Mesendoderm (in vitro differentiated cells): ENCODE measurements at regions not wholly inside any gene's neighbourhood (a gene's known extent, or its start where the extent isn't known, plus 50 kb on each side); places are given as distances from the start of the nearest gene placed in this dataset.

Experiments
- DNase-seq: peaks from one replicate; pipeline ENCODE4 v3.0.0; 2013
- H2AK5ac ChIP-seq: 2 replicates; pipeline ENCODE4 v1.6.1; 2013; ENCODE audit warnings: low read length, inconsistent platforms
- H2BK120ac ChIP-seq: 2 replicates; pipeline ENCODE4 v1.6.1; 2013; ENCODE audit warnings: low read depth, mild to moderate bottlenecking, low read length, moderate library complexity, mixed read lengths
- H2BK15ac ChIP-seq: replicated peaks from 2 replicates; pipeline ENCODE4 v1.6.1; 2013; ENCODE audit warnings: low read depth, mild to moderate bottlenecking, moderate library complexity
- H2BK5ac ChIP-seq: 2 replicates; pipeline ENCODE4 v1.6.1; 2013; ENCODE audit warnings: low read length, inconsistent platforms
- H3K18ac ChIP-seq: 2 replicates; pipeline ENCODE4 v1.6.1; 2013; ENCODE audit warnings: mild to moderate bottlenecking, low read length, mixed read lengths
- H3K23ac ChIP-seq: one replicate; pipeline ENCODE4 v1.6.1; 2013; ENCODE audit warnings: low read length
- H3K27ac ChIP-seq: 2 replicates; pipeline ENCODE4 v1.5.1; 2013; ENCODE audit warnings: low read depth, mild to moderate bottlenecking, inconsistent platforms, low read length, moderate library complexity
- H3K27me3 ChIP-seq: 2 replicates; pipeline ENCODE4 v1.6.1; 2013; ENCODE audit warnings: low read length, control low read depth, mild to moderate bottlenecking, inconsistent platforms; ENCODE audit not compliant: insufficient read depth, poor library complexity
- H3K36me3 ChIP-seq: 2 replicates; pipeline ENCODE4 v1.6.1; 2013; ENCODE audit warnings: low read length, inconsistent platforms; ENCODE audit not compliant: control insufficient read depth, insufficient read depth
- H3K4ac ChIP-seq: one replicate; pipeline ENCODE4 v1.6.1; 2013; ENCODE audit warnings: low read depth, mild to moderate bottlenecking, low read length, moderate library complexity
- H3K4me1 ChIP-seq: 2 replicates; pipeline ENCODE4 v1.6.1; 2013; ENCODE audit warnings: low read depth, low read length, inconsistent platforms; ENCODE audit not compliant: control insufficient read depth
- H3K4me2 ChIP-seq: 2 replicates; pipeline ENCODE4 v1.6.1; 2013; ENCODE audit warnings: low read length
- H3K4me3 ChIP-seq: 2 replicates; pipeline ENCODE4 v1.5.1; 2013; ENCODE audit warnings: mild to moderate bottlenecking, low read length
- H3K56ac ChIP-seq: one replicate; pipeline ENCODE4 v1.6.1; 2013; ENCODE audit warnings: low read length
- H3K79me1 ChIP-seq: 2 replicates; pipeline ENCODE4 v1.6.1; 2013; ENCODE audit warnings: low read length, inconsistent platforms
- H3K79me2 ChIP-seq: 2 replicates; pipeline ENCODE4 v1.6.1; 2013; ENCODE audit warnings: mild to moderate bottlenecking, low read length; ENCODE audit not compliant: control insufficient read depth, insufficient read depth
- H3K9ac ChIP-seq: 2 replicates; pipeline ENCODE4 v1.6.1; 2013; ENCODE audit warnings: low read length, inconsistent platforms
- H4K5ac ChIP-seq: one replicate; pipeline ENCODE4 v1.6.1; 2013; ENCODE audit warnings: low read length
- H4K8ac ChIP-seq: one replicate; pipeline ENCODE4 v1.6.1; 2013; ENCODE audit warnings: low read depth, mild to moderate bottlenecking, control low read depth, low read length, moderate library complexity
- WGBS: extraction: QIAGEN DNeasy Blood & Tissue Kit; methylation state at CpG from one replicate; pipeline ENCODE4 v1.1.7; 2013; ENCODE audit warnings: low lambda C conversion rate, missing lambda C conversion rate; ENCODE audit not compliant: insufficient coverage; ENCODE audit errors: extremely low coverage; 5-methylcytosine and 5-hydroxymethylcytosine counted together

DNA sequence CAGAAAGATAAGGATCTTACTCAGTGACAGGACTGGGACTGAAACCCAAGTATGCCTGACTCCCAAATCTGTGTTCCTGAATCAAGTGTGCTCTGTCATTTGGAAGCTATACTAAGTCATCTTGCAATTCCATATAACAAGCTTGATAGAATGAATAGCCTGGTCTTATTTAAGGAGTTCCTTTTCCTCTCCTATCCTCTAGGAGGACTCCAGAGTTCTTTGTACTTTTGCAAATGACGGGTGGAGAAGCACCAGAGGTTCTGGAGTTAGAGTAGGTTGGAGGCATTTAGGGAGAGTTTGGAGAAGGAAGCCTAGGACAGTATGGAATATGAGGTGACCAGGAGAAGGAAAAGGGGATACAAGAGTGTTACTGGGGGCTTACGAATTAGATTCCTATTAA, 92.9 kb upstream of the RCN1 start:
- H2BK15ac ChIP-seq = no peak overlapping the region
- no peak overlapping the region for H2BK120ac ChIP-seq
- no peak overlapping the region for H4K8ac ChIP-seq
- no CpG with 5 or more reads among the region's 2 CpGs for WGBS
- H3K23ac ChIP-seq = no peak overlapping the region
- H3K4ac ChIP-seq = no peak overlapping the region
- H3K27me3 ChIP-seq = no peaks in the 10 kb centered on the region
- peak; percentile 21 for DNase-seq
- no peaks in the 10 kb centered on the region for H3K36me3 ChIP-seq
- no peaks in the 10 kb centered on the region for H3K79me2 ChIP-seq
- H2AK5ac ChIP-seq = no peak overlapping the region
- H3K18ac ChIP-seq = no peak overlapping the region
- no peak overlapping the region for H3K56ac ChIP-seq
- H3K27ac ChIP-seq = no peak overlapping the region
- H3K4me3 ChIP-seq = no peak overlapping the region
- H3K4me2 ChIP-seq = no peak overlapping the region
- no peaks in the 10 kb centered on the region for H3K79me1 ChIP-seq
- no peaks in the 10 kb centered on the region for H3K4me1 ChIP-seq
- H3K9ac ChIP-seq = no peak overlapping the region
- H4K5ac ChIP-seq = no peak overlapping the region
- no peak overlapping the region for H2BK5ac ChIP-seq

DNA sequence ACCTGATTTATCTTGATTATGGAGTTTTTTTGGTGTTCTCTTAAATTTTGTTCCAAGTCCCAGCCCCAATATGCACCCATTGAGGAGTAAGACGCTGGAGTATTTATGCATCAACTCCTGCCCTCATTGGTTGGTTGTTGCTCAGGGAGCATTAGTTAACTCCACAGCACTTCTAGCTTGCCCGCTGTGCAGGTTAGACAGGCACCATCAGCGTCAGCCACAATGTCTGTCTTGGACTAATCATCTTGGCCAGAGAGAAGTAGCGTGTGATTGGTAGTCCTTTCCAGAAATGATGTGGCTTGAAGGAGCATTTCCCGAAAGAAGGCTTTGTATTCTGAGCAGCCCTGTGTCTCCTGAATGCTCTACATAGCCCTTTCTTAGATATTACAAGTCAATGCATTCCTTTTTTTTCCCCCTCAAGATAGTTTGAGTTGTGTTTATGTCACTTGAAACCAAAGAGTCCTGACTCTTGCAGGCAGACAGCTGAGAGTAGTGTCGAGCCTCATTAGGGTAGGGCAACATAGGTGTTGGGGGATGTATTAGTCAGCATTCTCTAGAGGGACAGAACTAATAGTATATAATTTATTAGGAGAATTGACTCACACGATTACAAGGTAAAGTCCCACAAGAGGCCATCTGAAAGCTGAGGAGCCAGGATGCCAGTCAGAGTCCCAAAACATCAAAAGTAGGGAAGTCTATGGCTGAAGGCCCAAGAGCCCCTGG, 94.6 kb upstream of the RCN1 start:
- Histone ChIP-seq H2AK5ac (no peak overlapping the region), H2BK15ac (no peak overlapping the region), H4K5ac (no peak overlapping the region), H3K4me1 (no peaks in the 10 kb centered on the region), H3K36me3 (no peaks in the 10 kb centered on the region), H4K8ac (no peak overlapping the region), H3K9ac (no peak overlapping the region), H3K23ac (no peak overlapping the region), H3K27me3 (no peaks in the 10 kb centered on the region), H3K27ac (no peak overlapping the region), H3K79me1 (no peaks in the 10 kb centered on the region), H3K4me2 (no peak overlapping the region), H3K79me2 (no peaks in the 10 kb centered on the region), H3K4ac (no peak overlapping the region), H3K56ac (no peak overlapping the region), H2BK120ac (no peak overlapping the region), H2BK5ac (no peak overlapping the region), H3K18ac (no peak overlapping the region), H3K4me3 (no peak overlapping the region)
- no CpG with 5 or more reads among the region's 7 CpGs for WGBS
- DNase-seq = no peak

DNA sequence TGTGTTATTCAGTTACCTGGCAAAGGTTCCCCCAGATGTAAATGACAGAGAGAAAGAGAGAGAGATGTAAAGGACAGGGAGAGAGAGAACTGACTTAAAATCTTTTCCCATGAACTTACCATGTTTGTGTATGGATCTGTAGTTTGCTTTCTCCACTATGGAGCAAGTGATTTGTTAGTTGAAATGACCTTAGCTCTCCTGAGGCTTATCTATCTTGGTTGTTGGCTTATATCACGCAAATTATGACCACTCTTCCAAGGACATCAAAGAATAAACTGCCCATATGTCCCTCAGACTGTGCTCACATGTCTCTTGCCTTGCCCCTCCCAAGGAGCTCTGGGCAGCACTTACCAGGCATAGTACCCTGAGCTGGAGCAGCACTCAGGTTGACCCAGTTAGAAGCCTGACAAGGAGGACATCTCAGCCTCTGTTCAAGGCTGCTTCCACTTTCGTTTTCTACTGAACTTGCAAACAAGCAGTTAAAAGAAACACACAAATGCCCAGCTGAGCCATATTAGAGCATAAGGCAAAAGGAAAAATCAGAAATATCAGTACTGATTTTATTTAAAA, 95.3 kb upstream of the RCN1 start:
- Histone ChIP-seq H3K79me1 (no peaks in the 10 kb centered on the region), H3K56ac (no peak overlapping the region), H2BK15ac (no peak overlapping the region), H3K4ac (no peak overlapping the region), H3K4me3 (no peak overlapping the region), H3K18ac (no peak overlapping the region), H2BK5ac (no peak overlapping the region), H2BK120ac (no peak overlapping the region), H3K4me2 (no peak overlapping the region), H3K79me2 (no peaks in the 10 kb centered on the region), H3K9ac (no peak overlapping the region), H2AK5ac (no peak overlapping the region), H4K5ac (no peak overlapping the region), H3K27ac (no peak overlapping the region), H4K8ac (no peak overlapping the region), H3K4me1 (no peaks in the 10 kb centered on the region), H3K27me3 (no peaks in the 10 kb centered on the region), H3K36me3 (no peaks in the 10 kb centered on the region), H3K23ac (no peak overlapping the region)
- no peak for DNase-seq
- WGBS = no CpG with 5 or more reads among the region's 2 CpGs

DNA sequence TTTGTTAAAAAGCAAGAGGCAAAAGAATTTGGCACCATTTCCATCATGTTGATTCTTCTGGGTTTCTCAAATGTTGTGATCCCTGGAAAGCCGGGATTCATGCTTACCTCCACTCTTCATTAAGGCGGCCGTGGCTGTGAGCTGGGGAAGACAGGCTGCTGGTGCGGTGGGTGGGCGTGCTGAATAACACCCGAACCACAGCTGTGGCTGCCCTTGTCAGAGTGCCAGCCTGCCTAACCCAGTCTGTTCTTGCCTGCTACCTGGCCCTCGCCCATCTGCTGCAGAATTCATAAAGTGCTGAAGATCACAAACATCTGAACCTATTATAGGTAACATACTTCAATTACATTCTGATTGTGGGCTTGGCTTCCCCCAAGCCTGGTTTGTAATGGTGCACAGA, 95.8 kb upstream of the RCN1 start:
- WGBS = no CpG with 5 or more reads among the region's 7 CpGs
- H3K36me3 ChIP-seq = no peaks in the 10 kb centered on the region
- no peak for DNase-seq
- no peak overlapping the region for H2BK120ac ChIP-seq
- no peak overlapping the region for H3K4me2 ChIP-seq
- H3K4ac ChIP-seq = no peak overlapping the region
- no peak overlapping the region for H2BK5ac ChIP-seq
- H3K9ac ChIP-seq = no peak overlapping the region
- H3K27me3 ChIP-seq = no peaks in the 10 kb centered on the region
- no peak overlapping the region for H3K23ac ChIP-seq
- no peak overlapping the region for H3K27ac ChIP-seq
- no peak overlapping the region for H3K56ac ChIP-seq
- no peak overlapping the region for H2AK5ac ChIP-seq
- H2BK15ac ChIP-seq = no peak overlapping the region
- no peaks in the 10 kb centered on the region for H3K79me2 ChIP-seq
- H3K4me3 ChIP-seq = no peak overlapping the region
- H3K4me1 ChIP-seq = no peaks in the 10 kb centered on the region
- no peak overlapping the region for H4K5ac ChIP-seq
- H3K18ac ChIP-seq = no peak overlapping the region
- H4K8ac ChIP-seq = no peak overlapping the region
- no peaks in the 10 kb centered on the region for H3K79me1 ChIP-seq

DNA sequence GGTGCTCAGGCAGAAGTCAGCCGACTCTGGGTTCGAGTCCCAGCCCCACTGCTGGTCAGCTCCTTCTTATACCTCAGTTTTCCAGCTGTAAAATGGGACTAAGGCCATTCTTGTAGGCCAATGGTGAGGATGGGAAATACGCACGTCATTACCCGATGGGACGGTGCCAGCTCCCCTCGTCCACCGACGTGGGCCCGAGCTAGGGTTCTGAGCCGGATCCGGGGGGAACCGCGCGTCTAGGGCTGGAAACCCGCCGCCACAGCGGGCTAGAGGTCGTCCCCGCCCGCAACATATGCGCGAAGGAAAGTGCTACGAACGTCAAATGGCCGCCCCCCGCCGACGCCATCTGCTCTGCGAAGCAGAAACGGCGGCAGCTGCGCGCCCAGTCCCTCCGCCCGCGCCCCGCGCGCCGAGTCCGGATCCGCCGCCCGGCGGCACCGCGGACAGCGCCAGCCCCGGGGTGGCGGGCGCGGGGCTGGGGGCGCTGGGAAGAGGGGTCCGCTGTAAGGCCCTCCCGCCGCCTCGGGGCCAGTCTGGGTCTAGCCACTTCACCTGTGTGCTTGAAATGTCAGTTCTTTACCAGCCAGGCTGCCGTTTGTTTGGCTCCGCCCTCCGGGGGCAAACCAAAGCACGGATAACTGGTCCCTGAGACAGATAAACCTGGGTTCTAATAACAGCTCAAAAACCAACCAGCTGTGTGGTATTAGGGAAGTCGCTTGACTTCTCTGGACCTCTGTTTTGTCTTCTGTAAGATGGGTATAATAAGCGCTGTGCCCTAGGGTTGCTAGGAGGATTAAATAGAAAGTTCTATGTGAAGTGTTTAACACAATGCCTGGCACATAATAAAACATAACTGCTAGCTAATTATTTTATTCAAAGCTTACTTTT, 103.5 kb upstream of the RCN1 start:
- H3K79me2 ChIP-seq = no peaks in the 10 kb centered on the region
- H3K4me2 ChIP-seq = peak overlapping the region; percentile 42
- no peak overlapping the region for H2BK120ac ChIP-seq
- no peak overlapping the region for H2AK5ac ChIP-seq
- H3K9ac ChIP-seq = no peak overlapping the region
- no peaks in the 10 kb centered on the region for H3K4me1 ChIP-seq
- no peak overlapping the region for H4K8ac ChIP-seq
- H3K36me3 ChIP-seq = no peaks in the 10 kb centered on the region
- DNase-seq = peak; percentile 53
- peaks cover 3% of the 10 kb centered on the region for H3K27me3 ChIP-seq
- H3K27ac ChIP-seq = no peak overlapping the region
- H3K56ac ChIP-seq = no peak overlapping the region
- H3K23ac ChIP-seq = no peak overlapping the region
- no peak overlapping the region for H2BK15ac ChIP-seq
- no peak overlapping the region for H3K4ac ChIP-seq
- H2BK5ac ChIP-seq = no peak overlapping the region
- no CpG with 5 or more reads among the region's 64 CpGs for WGBS
- no peak overlapping the region for H3K18ac ChIP-seq
- H3K4me3 ChIP-seq = no peak overlapping the region
- H3K79me1 ChIP-seq = no peaks in the 10 kb centered on the region
- no peak overlapping the region for H4K5ac ChIP-seq
